ENCODE measurements at regions not wholly inside any gene's neighbourhood (a gene's known extent, or its start where the extent isn't known, plus 50 kb on each side); places are given as distances from the start of the nearest gene placed in this dataset.

- intact Hi-C loops (cut with DNase I): no loop called here
- TF ChIP-seq POLR2A (IDR thresholded peaks at IDR 0.05): no peak
- TF ChIP-seq, protein P1, sequence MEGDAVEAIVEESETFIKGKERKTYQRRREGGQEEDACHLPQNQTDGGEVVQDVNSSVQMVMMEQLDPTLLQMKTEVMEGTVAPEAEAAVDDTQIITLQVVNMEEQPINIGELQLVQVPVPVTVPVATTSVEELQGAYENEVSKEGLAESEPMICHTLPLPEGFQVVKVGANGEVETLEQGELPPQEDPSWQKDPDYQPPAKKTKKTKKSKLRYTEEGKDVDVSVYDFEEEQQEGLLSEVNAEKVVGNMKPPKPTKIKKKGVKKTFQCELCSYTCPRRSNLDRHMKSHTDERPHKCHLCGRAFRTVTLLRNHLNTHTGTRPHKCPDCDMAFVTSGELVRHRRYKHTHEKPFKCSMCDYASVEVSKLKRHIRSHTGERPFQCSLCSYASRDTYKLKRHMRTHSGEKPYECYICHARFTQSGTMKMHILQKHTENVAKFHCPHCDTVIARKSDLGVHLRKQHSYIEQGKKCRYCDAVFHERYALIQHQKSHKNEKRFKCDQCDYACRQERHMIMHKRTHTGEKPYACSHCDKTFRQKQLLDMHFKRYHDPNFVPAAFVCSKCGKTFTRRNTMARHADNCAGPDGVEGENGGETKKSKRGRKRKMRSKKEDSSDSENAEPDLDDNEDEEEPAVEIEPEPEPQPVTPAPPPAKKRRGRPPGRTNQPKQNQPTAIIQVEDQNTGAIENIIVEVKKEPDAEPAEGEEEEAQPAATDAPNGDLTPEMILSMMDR (IDR thresholded peaks at IDR 0.05): no peak
Observed at GRCh38 chr22:48346311-48346710, 1481.4 kb downstream of the BRD1 start.

DNA sequence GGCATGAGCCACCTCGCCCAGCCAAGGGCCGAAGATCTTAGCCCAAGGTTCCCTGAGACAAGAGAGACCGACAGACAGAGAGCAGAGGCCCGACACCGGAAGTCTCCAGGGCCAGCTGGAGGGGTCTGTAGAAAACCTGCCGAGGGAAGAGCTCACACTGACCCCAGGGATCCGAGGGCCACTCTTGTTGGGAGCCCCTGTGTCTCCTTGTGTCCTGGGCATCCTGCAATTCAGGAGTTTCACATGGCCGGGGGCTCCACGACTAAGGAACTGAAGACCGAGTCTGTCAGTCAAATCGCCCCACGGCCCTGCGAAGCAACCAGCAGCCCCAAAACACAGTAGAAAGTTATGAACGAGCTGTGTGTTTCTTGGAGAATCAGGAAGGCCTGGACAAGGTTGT, 1482.0 kb downstream of the BRD1 start:
- intact Hi-C loops (cut with DNase I): no loop called here

More at GRCh38 chr22:48346311-48346710, 1481.4 kb downstream of the BRD1 start:
- 79 to 90% (median 84%) methylated on average over 11 to 12 of the region's 12 CpGs for WGBS, 4 donors
- H3K36me3 ChIP-seq (replicated peaks in 1 of 2): no peaks in the 10 kb centered on the region
- H3K9me3 ChIP-seq (replicated peaks in 1 of 3): no peaks in the 10 kb centered on the region
- H3K27me3 ChIP-seq: no peaks in the 10 kb centered on the region
- H3K4me1 ChIP-seq (replicated peaks in 1 of 2): no peaks in the 10 kb centered on the region
- H3K4me3 ChIP-seq: no peak overlapping the region
- no peak overlapping the region for H3K27ac ChIP-seq
- no peak for DNase-seq

GRCh38 chr22:48343461-48343860, 1484.2 kb downstream of the BRD1 start:
- Histone ChIP-seq H3K4me1 (replicated peaks in 1 of 2) (no peaks in the 10 kb centered on the region), H3K9me3 (replicated peaks in 1 of 3) (no peaks in the 10 kb centered on the region), H3K36me3 (replicated peaks in 1 of 2) (no peaks in the 10 kb centered on the region), H3K4me3 (no peak overlapping the region), H3K27ac (no peak overlapping the region), H3K27me3 (peaks cover 3% of the 10 kb centered on the region)
- 74 to 76% (median 75%) methylated on average over 14 of the region's 14 CpGs for WGBS, 4 donors
- DNase-seq: no peak
- no peak for TF ChIP-seq POLR2A (IDR thresholded peaks at IDR 0.05)
- TF ChIP-seq, protein P1 (IDR thresholded peaks at IDR 0.05): no peak
- intact Hi-C loops (cut with DNase I): no loop called here

More for the DNA sequence above, 1482.0 kb downstream of the BRD1 start:
- no peak overlapping the region for H3K4me3 ChIP-seq
- 67 to 77% (median 74%) methylated on average over 5 to 14 of the region's 14 CpGs for WGBS, 4 donors
- no peaks in the 10 kb centered on the region for H3K9me3 ChIP-seq (replicated peaks in 1 of 3)
- TF ChIP-seq POLR2A (IDR thresholded peaks at IDR 0.05): no peak
- TF ChIP-seq, protein P1 (IDR thresholded peaks at IDR 0.05): no peak
- H3K27ac ChIP-seq: no peak overlapping the region
- no peaks in the 10 kb centered on the region for H3K27me3 ChIP-seq
- DNase-seq: no peak
- no peaks in the 10 kb centered on the region for H3K4me1 ChIP-seq (replicated peaks in 1 of 2)
- H3K36me3 ChIP-seq (replicated peaks in 1 of 2): no peaks in the 10 kb centered on the region

DNA sequence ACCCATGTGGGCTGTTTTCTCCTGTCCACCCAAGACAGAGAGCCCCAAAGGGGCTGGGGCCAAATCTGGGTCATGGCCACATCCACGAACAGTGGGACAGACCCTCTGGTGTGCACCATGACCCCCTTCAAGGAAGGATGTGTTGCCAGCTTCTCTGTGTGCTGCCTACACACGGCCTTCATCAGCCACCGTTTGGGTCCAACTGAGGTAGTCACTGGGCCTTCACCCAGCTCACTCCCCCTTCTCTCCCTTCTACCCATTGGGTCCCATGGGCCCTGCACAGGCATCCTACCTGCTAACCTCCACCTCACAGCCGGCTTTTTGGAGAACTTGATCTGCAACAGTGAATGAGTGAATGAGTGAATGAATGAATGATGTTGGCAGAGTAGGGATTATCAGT, 1484.9 kb downstream of the BRD1 start:
- no peaks in the 10 kb centered on the region for H3K9me3 ChIP-seq (replicated peaks in 1 of 3)
- intact Hi-C loops (cut with DNase I): no loop called here
- no peak for DNase-seq
- no peaks in the 10 kb centered on the region for H3K36me3 ChIP-seq (replicated peaks in 1 of 2)
- no peak overlapping the region for H3K27ac ChIP-seq
- H3K4me1 ChIP-seq (replicated peaks in 1 of 2): no peaks in the 10 kb centered on the region
- no peak overlapping the region for H3K4me3 ChIP-seq
- WGBS, 4 donors: 61 to 75% (median 71%) methylated on average over 4 of the region's 4 CpGs
- TF ChIP-seq, protein P1 (IDR thresholded peaks at IDR 0.05): no peak
- no peak for TF ChIP-seq POLR2A (IDR thresholded peaks at IDR 0.05)
- peaks cover 5% of the 10 kb centered on the region for H3K27me3 ChIP-seq

All from adrenal gland (tissue), 9 donors.